NCI-H2196 (cell line): ENCODE measurements at regions not wholly inside any gene's neighbourhood (a gene's known extent, or its start where the extent isn't known, plus 50 kb on each side); places are given as distances from the start of the nearest gene placed in this dataset.
"Not testable (repeated sequence)": the region's sequence is repeated elsewhere in the genome, so short reads cannot be mapped to it uniquely, and the experiment has no call there.

Source experiments
- DNase-seq: peaks from one replicate; lab custom pipeline; 2025; ENCODE audit not compliant: unreplicated experiment; lab: John Stamatoyannopoulos, UW

DNA sequence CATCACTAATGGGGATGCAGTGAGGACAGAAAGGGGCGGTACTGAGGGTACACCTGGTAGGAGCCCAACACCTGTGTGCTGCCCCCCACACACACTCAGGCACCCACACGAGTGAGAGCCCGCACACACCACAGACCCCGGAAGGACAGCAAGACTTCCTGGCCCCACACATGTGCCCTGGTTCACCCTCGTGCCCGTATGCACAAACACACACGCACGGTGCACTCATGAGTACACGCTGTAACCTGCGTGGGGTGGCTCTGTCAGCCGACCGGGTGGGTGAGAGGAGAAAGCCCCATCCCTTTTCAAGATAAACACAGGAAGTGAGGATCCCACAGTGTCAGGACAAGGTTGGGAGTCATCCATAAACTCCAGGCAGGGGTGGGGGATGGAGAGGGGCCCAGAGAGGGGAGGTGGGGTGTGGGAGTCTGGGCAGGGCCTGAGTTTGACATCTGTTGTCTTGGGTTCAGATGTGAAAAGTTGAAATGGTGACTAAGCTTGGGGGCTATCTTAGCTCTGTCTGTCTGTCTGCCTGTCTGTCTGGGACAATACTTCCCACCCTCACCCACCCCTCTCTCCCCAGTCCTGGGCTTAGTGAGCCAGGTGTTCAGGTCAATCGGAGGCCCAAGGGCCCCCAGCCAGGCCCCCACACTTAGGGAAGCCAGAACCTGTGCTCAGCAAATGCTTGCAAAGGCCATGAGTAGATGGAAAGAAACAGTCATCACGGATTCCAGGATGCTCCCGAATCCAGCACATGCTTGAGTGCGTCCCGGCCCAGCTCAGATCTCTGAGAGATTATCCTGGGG, 119.8 kb upstream of the ZBTB40 start:
- no peak for DNase-seq

GRCh38 chr1:22332424-22332717, 119.3 kb upstream of the ZBTB40 start:
- no peak for DNase-seq

GRCh38 chr1:22332795-22333499, 118.7 kb upstream of the ZBTB40 start:
- no peak for DNase-seq

DNA sequence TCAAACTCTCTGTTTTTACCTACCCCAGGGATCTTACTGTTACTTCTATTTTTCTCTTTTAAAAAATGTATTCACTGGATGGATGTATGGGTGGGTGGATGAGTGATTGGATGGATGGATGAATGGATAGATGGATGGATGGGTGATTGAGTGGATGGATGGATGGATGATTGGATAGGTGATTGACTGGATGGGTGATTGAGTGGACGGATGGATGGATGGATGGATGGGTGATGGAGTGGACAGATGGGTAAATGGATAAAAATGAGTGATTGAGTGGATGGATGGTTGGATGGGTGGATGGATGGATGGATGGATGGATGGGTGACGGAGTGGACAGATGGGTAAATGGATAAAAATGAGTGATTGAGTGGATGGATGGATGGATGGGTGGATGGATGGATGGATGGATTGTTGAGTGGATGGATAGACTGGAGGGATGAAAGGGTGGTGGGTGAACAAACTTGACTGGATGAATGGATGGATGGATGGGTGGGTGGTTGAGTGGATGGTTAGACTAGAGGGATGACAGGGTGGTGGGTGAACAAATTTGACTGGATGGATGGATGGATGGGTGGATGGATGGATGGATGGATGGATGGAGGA, 118.0 kb upstream of the ZBTB40 start:
- DNase-seq, result no peak

DNA sequence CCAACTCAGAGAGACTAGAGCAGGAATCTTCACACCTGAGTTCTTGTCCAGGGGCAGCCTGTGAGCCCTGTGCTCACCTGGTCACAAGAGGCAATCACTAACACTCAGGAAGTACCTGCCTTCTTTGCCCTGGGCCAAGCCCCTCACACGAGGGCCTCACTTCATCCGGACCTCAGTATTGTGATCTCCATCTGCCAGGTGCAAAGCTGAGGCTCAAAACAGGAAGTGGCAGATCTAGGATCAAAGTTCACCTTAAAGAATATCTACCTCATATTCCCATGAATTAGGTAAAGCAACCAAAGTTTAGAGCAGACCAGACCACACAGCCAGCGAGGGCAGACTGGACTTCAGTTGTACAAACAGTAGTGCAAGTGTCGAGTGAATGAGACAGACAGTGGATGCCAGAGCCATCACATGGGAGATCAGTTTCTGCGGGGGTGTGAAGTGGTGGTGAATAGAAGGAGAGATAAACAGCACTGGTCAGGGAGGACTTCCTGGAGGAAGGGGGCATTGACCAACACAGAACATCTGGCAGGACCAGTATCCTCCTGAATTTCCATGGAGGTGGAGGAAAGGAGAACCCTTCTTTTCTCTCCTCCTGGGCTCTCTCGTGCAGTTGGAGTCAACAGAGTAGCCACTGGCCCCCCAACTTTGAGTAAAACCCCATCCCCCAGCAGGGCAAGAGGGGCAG, 116.6 kb upstream of the ZBTB40 start:
- no peak for DNase-seq

DNA sequence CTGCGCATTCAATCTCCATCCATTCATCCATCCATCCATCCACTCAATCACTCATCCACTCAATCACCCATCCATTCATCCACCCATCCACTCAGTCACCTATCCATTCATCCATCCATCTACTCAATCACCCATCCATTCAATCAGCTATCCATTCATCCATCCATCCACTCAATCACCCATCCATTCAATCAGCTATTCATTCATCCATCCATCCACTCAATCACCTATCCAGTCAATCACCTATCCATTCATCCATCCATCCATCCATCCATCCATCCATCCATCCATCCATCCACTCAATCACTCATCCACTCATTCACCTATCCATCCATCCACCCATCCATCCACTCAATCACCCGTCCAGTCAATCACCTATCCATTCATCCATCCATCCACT, 115.4 kb upstream of the ZBTB40 start:
- DNase-seq, result not testable (repeated sequence)

DNA sequence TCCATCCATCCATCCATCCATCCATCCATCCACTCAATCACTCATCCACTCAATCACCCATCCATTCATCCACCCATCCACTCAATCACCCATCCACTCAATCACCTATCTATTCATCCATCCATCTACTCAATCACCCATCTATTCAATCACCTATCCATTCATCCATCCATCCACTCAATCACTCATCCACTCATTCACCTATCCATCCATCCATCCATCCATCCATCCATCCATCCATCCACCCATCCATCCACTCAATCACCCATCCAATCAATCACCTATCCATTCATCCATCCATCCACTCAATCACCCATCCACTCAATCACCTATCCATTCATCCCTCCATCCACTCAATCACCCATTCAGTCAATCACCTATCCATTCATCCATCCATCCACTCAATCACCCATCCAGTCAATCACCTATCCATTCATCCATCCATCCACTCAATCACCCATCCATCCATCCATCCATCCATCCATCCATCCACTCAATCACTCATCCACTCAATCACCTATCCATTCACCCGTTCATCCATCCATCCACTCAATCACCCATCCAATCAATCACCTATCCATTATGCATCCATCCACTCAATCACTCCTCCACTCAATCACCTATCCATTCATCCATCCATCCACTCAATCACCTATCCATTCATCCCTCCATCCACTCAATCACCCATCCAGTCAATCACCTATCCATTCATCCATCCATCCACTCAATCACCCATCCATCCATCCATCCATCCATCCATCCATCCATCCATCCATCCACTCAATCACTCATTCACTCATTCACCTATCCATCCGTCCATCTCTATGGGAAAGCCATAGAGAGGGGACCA, 114.7 kb upstream of the ZBTB40 start:
- not testable (repeated sequence) for DNase-seq

GRCh38 chr1:22338071-22338765, 113.4 kb upstream of the ZBTB40 start:
- no peak for DNase-seq

GRCh38 chr1:22339237-22339636, 112.4 kb upstream of the ZBTB40 start:
- DNase-seq, result no peak

- DNase-seq, result no peak
These were observed 111.6 kb upstream of the ZBTB40 start for GRCh38 chr1:22340066-22340465.

GRCh38 chr1:22340873-22341272, 110.8 kb upstream of the ZBTB40 start:
- no peak for DNase-seq

DNA sequence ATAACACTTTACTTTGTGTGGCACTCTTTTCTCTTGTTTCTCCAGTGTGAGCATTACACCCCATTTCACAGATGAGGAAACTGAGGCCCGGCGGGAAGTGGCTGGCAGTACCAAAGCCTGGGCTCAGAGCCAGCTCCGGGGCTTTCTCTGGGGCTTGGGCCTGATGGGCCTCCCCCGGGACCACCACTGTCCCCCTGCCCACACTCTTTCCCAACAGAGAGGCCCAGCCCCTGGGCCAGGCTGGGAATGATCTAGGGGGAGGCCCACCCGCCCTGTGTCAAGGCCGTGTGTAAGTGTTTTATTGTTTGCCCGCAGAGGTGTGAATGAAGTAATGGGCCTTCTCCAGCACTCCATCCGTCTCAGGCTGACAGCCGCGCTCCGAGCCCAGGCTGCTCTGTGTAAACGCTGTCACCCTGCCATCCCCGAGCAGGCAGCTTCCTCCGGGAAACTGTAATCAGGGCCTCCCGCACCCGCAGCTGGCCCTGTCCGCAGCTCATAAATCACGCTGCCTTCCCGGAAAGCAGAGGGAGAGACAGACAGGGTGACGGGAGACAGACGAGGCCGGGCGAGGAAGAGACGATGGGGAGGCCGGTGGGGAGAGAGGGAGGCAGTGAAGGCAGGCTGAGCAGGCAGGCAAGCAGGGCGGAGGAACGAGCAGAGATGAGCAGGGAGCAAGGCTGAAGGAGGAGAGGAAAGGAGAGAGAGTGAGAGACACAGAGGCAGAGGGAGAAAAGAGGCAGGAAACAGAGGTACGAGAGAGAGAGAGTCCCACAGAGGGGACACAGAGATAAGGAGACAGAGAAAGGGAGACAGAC, 109.7 kb upstream of the ZBTB40 start:
- no peak for DNase-seq

GRCh38 chr1:22342734-22343191, 108.9 kb upstream of the ZBTB40 start:
- DNase-seq, result no peak

GRCh38 chr1:22343456-22344328, 108.0 kb upstream of the ZBTB40 start:
- DNase-seq, result no peak

GRCh38 chr1:22344329-22344630, 107.4 kb upstream of the ZBTB40 start:
- no peak for DNase-seq

DNA sequence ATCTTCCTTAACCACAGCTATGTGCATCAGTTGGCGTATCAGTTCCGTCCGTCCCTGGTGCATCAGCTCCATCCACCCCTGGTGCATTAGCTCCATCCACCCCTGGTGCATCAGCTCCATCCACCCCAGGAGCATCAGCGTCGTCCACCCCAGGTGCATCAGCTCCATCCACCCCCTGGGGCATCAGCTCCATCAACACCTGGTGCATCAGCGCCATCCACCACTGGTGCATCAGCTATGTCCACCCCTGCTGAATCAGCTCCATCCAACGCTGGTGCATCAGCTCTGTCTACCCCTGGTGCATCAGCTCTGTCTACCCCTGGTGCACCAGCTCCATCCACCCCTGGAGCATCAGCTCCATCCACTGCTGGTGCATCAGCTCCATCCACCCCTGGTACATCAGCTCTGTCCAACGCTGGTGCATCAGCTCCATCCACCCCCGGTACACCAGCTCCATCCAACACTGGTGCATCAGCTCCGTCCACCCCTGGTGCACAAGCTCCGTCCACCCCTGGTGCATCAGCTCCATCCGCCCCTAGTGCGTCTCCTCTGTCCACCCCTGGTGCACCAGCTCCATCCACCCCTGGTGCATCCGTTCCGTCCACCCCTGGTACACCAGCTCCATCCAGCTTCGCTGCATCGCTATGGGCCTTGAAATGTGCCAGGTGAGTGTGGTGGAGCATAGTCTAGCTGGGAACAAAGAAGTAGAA, 106.6 kb upstream of the ZBTB40 start:
- no peak for DNase-seq

GRCh38 chr1:22347854-22348760, 103.5 kb upstream of the ZBTB40 start:
- no peak for DNase-seq
